ENCODE measurements at regions not wholly inside any gene's neighbourhood (a gene's known extent, or its start where the extent isn't known, plus 50 kb on each side); places are given as distances from the start of the nearest gene placed in this dataset.

DNA sequence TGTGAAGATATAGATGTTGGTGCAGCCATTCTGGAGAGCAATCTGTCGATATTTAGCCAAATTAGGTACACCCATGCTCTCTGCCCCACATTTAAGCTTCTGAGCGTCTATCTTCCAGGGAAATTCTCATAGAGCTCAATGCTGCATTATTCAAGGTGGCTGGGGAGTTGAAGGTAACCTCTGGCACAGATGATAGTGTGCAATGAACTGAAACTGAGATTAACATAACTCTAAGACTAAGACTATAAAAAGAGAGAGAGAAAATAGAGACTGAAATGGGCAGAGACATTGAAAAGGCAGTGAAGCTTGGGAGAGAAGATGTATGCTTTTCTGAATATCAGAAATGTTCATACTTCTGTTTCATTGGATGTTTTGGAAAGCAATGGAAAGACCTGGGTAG lies 1197.0 kb upstream of the AUTS2 start:
- TF ChIP-seq POLR2A (IDR thresholded peaks at IDR 0.05), result no peak
- TF ChIP-seq, protein P1, sequence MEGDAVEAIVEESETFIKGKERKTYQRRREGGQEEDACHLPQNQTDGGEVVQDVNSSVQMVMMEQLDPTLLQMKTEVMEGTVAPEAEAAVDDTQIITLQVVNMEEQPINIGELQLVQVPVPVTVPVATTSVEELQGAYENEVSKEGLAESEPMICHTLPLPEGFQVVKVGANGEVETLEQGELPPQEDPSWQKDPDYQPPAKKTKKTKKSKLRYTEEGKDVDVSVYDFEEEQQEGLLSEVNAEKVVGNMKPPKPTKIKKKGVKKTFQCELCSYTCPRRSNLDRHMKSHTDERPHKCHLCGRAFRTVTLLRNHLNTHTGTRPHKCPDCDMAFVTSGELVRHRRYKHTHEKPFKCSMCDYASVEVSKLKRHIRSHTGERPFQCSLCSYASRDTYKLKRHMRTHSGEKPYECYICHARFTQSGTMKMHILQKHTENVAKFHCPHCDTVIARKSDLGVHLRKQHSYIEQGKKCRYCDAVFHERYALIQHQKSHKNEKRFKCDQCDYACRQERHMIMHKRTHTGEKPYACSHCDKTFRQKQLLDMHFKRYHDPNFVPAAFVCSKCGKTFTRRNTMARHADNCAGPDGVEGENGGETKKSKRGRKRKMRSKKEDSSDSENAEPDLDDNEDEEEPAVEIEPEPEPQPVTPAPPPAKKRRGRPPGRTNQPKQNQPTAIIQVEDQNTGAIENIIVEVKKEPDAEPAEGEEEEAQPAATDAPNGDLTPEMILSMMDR (IDR thresholded peaks at IDR 0.05), result no peak
